Vagina (tissue), 2 donors: ENCODE measurements at regions not wholly inside any gene's neighbourhood (a gene's known extent, or its start where the extent isn't known, plus 50 kb on each side); places are given as distances from the start of the nearest gene placed in this dataset.

Experiments used
- CTCF ChIP-seq, 3 experiments: fragments of 450-650 bp in 2 of 3; fragments of 200-600 bp in 1 of 3; sonication (generic) in 1 of 3; IDR thresholded peaks; one replicate each; pipeline ENCODE4 v1.5.1; 2017 to 2019; ENCODE audit warnings: antibody characterized with exemption in 3 of 3, mild to moderate bottlenecking in 2 of 3, moderate library complexity in 2 of 3
- POLR2A ChIP-seq, 2 donors: fragments of 450-650 bp; IDR thresholded peaks; one replicate each; pipeline ENCODE4 v1.6.1; 2017; ENCODE audit warnings: antibody characterized with exemption in 2 of 2, mild to moderate bottlenecking in 2 of 2, moderate library complexity in 2 of 2
- POLR2AphosphoS5 ChIP-seq, 2 donors: sonication (generic); formaldehyde crosslinking; IDR thresholded peaks; one replicate each; pipeline ENCODE4 v1.9.0; 2017; ENCODE audit warnings: antibody characterized with exemption in 2 of 2, mild to moderate bottlenecking in 2 of 2, low read depth in 1 of 2; ENCODE audit not compliant: insufficient read depth in 1 of 2

- no peak for TF ChIP-seq CTCF (IDR thresholded peaks at IDR 0.05)
- no peak for TF ChIP-seq POLR2A (IDR thresholded peaks at IDR 0.05)
- no peak for TF ChIP-seq POLR2AphosphoS5 (IDR thresholded peaks at IDR 0.05; ENCODE audit: insufficient read depth in 1 of 2, low read depth in 1 of 2)
Measured at GRCh38 chr18:56248610-56249235, 389.7 kb downstream of the TXNL1 start.
